ENCODE measurements at regions not wholly inside any gene's neighbourhood (a gene's known extent, or its start where the extent isn't known, plus 50 kb on each side); places are given as distances from the start of the nearest gene placed in this dataset.

DNA sequence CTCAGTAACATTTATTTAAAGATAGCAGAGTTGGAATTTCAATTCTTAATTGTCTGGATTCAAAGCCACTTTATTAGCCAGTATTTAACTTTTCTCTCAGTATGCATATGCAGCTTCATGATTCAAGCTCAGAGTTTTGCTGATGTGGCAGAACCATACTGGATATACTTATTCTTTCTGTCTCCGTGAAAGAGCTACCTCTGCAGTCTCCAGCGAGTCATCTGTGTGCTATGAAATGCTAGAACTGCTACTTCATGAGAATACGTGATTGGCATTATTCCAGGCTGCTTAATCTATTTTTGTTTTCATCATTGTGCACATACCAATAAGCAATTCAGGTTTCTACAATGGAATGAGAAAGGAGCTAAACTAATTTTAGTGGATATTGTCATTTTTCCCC, 743.7 kb downstream of the C4orf33 start:
- in situ Hi-C loops (cut with MboI) = no loop called here
- intact Hi-C loops (cut with micrococcal nuclease; ENCODE audit: unreplicated experiment) = no loop called here
- Histone ChIP-seq H3K27ac (ENCODE audit: control insufficient read depth, insufficient read depth) (no peak overlapping the region), H3K9me3 (replicated peaks; ENCODE audit: control insufficient read depth, insufficient read depth, low read length) (no peaks in the 10 kb centered on the region), H3K9ac (ENCODE audit: control insufficient read depth, insufficient read depth, low read length) (no peak overlapping the region), H3K79me2 (ENCODE audit: control insufficient read depth, insufficient read depth, low read length) (no peaks in the 10 kb centered on the region), H3K4me3 (no peak overlapping the region), H3K27me3 (replicated peaks in 1 of 2; ENCODE audit: control insufficient read depth in 2 of 2, insufficient read depth in 2 of 2, low read length in 1 of 2) (no peaks in the 10 kb centered on the region), H3K36me3 (ENCODE audit: control insufficient read depth in 2 of 2, insufficient read depth in 2 of 2, low read length in 1 of 2) (no peaks in the 10 kb centered on the region), H3K4me2 (ENCODE audit: control insufficient read depth, insufficient read depth) (no peak overlapping the region), H4K20me1 (ENCODE audit: control insufficient read depth, insufficient read depth) (no peaks in the 10 kb centered on the region), H2AFZ (ENCODE audit: control insufficient read depth, low read depth, low read length) (no peak overlapping the region), H3K4me1 (ENCODE audit: control insufficient read depth, insufficient read depth, low read length) (no peaks in the 10 kb centered on the region)
- ChIA-PET RAD21 (ENCODE audit: unreplicated experiment) (no interaction called here), SMC1A (ENCODE audit: uncharacterized antibody, unreplicated experiment) (no interaction called here), POLR2A (interaction anchor here (0.6 kb wide), 1 partner anchor 109 kb away, joined by 4 read pairs; no protein-coding TSS in a partner anchor), CTCF (no interaction called here)
- no peak for ATAC-seq
- no peak for DNase-seq (ENCODE audit: low read depth, low spot score)
- BruUV-seq (replicated peaks) = no TSS peak
- 6% methylated on average over 3 of the region's 3 CpGs for WGBS (ENCODE audit: insufficient coverage, insufficient replicate concordance, low lambda C conversion rate, missing lambda C conversion rate)
- no peak for FAIRE-seq
- TF ChIP-seq TARDBP (IDR thresholded peaks at IDR 0.05; ENCODE audit: borderline replicate concordance) (no peak), ZNF622 (IDR thresholded peaks at IDR 0.05) (no peak), SREBF1 (IDR thresholded peaks at IDR 0.05; ENCODE audit: low read length) (no peak), SRF (IDR thresholded peaks at IDR 0.05; ENCODE audit: low read depth in 2 of 2, low read length in 2 of 2) (no peak), POLR2A (IDR thresholded peaks at IDR 0.05; ENCODE audit: low read depth, low read length) (no peak), PRDM15 (CRISPR knock-in tag; IDR thresholded peaks at IDR 0.05) (no peak), SMAD5 (IDR thresholded peaks at IDR 0.05; ENCODE audit: low read depth) (no peak), NKRF (conservative IDR thresholded peaks at IDR 0.05) (no peak), ETV6 (conservative IDR thresholded peaks at IDR 0.05 in 1 of 2, IDR thresholded peaks at IDR 0.05 in 1 of 2; ENCODE audit: borderline replicate concordance in 1 of 2, low read depth in 1 of 2) (no peak), CTCF (IDR thresholded peaks at IDR 0.05 in 2 of 3, conservative IDR thresholded peaks at IDR 0.05 in 1 of 3; ENCODE audit: control insufficient read depth in 2 of 3, extremely low read depth in 1 of 3, insufficient read depth in 1 of 3, low read depth in 3 of 3, low read length in 3 of 3) (no peak)
- TF ChIP-seq, protein P1, sequence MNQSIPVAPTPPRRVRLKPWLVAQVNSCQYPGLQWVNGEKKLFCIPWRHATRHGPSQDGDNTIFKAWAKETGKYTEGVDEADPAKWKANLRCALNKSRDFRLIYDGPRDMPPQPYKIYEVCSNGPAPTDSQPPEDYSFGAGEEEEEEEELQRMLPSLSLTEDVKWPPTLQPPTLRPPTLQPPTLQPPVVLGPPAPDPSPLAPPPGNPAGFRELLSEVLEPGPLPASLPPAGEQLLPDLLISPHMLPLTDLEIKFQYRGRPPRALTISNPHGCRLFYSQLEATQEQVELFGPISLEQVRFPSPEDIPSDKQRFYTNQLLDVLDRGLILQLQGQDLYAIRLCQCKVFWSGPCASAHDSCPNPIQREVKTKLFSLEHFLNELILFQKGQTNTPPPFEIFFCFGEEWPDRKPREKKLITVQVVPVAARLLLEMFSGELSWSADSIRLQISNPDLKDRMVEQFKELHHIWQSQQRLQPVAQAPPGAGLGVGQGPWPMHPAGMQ (IDR thresholded peaks at IDR 0.05; ENCODE audit: borderline replicate concordance) = no peak
- TF ChIP-seq, protein P2, sequence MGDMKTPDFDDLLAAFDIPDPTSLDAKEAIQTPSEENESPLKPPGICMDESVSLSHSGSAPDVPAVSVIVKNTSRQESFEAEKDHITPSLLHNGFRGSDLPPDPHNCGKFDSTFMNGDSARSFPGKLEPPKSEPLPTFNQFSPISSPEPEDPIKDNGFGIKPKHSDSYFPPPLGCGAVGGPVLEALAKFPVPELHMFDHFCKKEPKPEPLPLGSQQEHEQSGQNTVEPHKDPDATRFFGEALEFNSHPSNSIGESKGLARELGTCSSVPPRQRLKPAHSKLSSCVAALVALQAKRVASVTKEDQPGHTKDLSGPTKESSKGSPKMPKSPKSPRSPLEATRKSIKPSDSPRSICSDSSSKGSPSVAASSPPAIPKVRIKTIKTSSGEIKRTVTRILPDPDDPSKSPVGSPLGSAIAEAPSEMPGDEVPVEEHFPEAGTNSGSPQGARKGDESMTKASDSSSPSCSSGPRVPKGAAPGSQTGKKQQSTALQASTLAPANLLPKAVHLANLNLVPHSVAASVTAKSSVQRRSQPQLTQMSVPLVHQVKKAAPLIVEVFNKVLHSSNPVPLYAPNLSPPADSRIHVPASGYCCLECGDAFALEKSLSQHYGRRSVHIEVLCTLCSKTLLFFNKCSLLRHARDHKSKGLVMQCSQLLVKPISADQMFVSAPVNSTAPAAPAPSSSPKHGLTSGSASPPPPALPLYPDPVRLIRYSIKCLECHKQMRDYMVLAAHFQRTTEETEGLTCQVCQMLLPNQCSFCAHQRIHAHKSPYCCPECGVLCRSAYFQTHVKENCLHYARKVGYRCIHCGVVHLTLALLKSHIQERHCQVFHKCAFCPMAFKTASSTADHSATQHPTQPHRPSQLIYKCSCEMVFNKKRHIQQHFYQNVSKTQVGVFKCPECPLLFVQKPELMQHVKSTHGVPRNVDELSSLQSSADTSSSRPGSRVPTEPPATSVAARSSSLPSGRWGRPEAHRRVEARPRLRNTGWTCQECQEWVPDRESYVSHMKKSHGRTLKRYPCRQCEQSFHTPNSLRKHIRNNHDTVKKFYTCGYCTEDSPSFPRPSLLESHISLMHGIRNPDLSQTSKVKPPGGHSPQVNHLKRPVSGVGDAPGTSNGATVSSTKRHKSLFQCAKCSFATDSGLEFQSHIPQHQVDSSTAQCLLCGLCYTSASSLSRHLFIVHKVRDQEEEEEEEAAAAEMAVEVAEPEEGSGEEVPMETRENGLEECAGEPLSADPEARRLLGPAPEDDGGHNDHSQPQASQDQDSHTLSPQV (IDR thresholded peaks at IDR 0.05) = no peak

Measured in GM12878 (cell line).